Fibroblast of pulmonary artery (primary cell): ENCODE measurements at regions not wholly inside any gene's neighbourhood (a gene's known extent, or its start where the extent isn't known, plus 50 kb on each side); places are given as distances from the start of the nearest gene placed in this dataset.

Experiments
- DNase-seq: peaks from one replicate; pipeline ENCODE4 v3.0.0-alpha.2; 2010; ENCODE audit warnings: low read depth
- H3K4me3 ChIP-seq: replicated peaks from 2 replicates; pipeline ENCODE4 v1.5.1; 2011; ENCODE audit warnings: low read depth, mild to moderate bottlenecking, control low read depth, low read length, moderate library complexity
- CTCF ChIP-seq: IDR thresholded peaks from 2 replicates; pipeline ENCODE4 v1.5.1; 2011; ENCODE audit warnings: mild to moderate bottlenecking, control low read depth, low read length, inconsistent platforms; ENCODE audit errors: missing control alignments

- TF ChIP-seq CTCF, result no peak
- H3K4me3 ChIP-seq, result no peak overlapping the region
- DNase-seq, result no peak
Measured at GRCh38 chr4:8725845-8726244, 133.3 kb downstream of the CPZ start.

GRCh38 chr4:8725071-8725841 lies 132.7 kb downstream of the CPZ start:
- no peak for TF ChIP-seq CTCF
- H3K4me3 ChIP-seq, result no peak overlapping the region
- no peak for DNase-seq

GRCh38 chr4:8724436-8725070 lies 132.0 kb downstream of the CPZ start:
- no peak overlapping the region for H3K4me3 ChIP-seq
- no peak for DNase-seq

GRCh38 chr4:8723222-8723980 lies 130.8 kb downstream of the CPZ start:
- TF ChIP-seq CTCF, result no peak
- DNase-seq, result no peak
- H3K4me3 ChIP-seq, result no peak overlapping the region

More at GRCh38 chr4:8724436-8725070, 132.0 kb downstream of the CPZ start:
- no peak for TF ChIP-seq CTCF

- H3K4me3 ChIP-seq, result no peak overlapping the region
- no peak for TF ChIP-seq CTCF
- DNase-seq, result no peak
Measured at GRCh38 chr4:8722556-8722955, 130.0 kb downstream of the CPZ start.

GRCh38 chr4:8721621-8722020 lies 129.1 kb downstream of the CPZ start:
- no peak overlapping the region for H3K4me3 ChIP-seq
- DNase-seq, result no peak
- no peak for TF ChIP-seq CTCF
